HG02884 (cell line): ENCODE measurements at regions not wholly inside any gene's neighbourhood (a gene's known extent, or its start where the extent isn't known, plus 50 kb on each side); places are given as distances from the start of the nearest gene placed in this dataset.

Source experiments
- ATAC-seq: cut with Tn5 transposase; IDR thresholded peaks from one replicate; pipeline ENCODE4 v1.9.1; 2021; ENCODE audit warnings: mild to moderate bottlenecking, moderate library complexity; ENCODE audit not compliant: unreplicated experiment

- ATAC-seq = no peak
Observed at GRCh38 chr2:198448789-198449188, 644.4 kb downstream of the PLCL1 start.

- ATAC-seq = no peak
Observed at GRCh38 chr2:198444800-198445287, 640.5 kb downstream of the PLCL1 start.

- ATAC-seq = no peak
Observed at GRCh38 chr2:198441901-198442300, 637.5 kb downstream of the PLCL1 start.

GRCh38 chr2:198441246-198441645 is 636.9 kb downstream of the PLCL1 start:
- ATAC-seq = no peak

GRCh38 chr2:198440833-198441232 is 636.4 kb downstream of the PLCL1 start:
- ATAC-seq = no peak

GRCh38 chr2:198438331-198438730 is 633.9 kb downstream of the PLCL1 start:
- no peak for ATAC-seq

GRCh38 chr2:198424112-198424511 is 619.7 kb downstream of the PLCL1 start:
- no peak for ATAC-seq

GRCh38 chr2:198417836-198418235 is 613.4 kb downstream of the PLCL1 start:
- no peak for ATAC-seq

GRCh38 chr2:198414976-198415375 is 610.6 kb downstream of the PLCL1 start:
- ATAC-seq = no peak

GRCh38 chr2:198411936-198412335 is 607.5 kb downstream of the PLCL1 start:
- no peak for ATAC-seq

GRCh38 chr2:198408171-198408570 is 603.8 kb downstream of the PLCL1 start:
- ATAC-seq = no peak

- no peak for ATAC-seq
Observed at GRCh38 chr2:198405311-198405710, 600.9 kb downstream of the PLCL1 start.

GRCh38 chr2:198401644-198402043 is 597.3 kb downstream of the PLCL1 start:
- no peak for ATAC-seq

- ATAC-seq = no peak
Observed at GRCh38 chr2:198400999-198401398, 596.6 kb downstream of the PLCL1 start.

- no peak for ATAC-seq
Observed at GRCh38 chr2:198394208-198394607, 589.8 kb downstream of the PLCL1 start.

- no peak for ATAC-seq
Observed at GRCh38 chr2:198390670-198391069, 586.3 kb downstream of the PLCL1 start.

- no peak for ATAC-seq
Observed at GRCh38 chr2:198387677-198388076, 583.3 kb downstream of the PLCL1 start.

GRCh38 chr2:198385856-198386255 is 581.5 kb downstream of the PLCL1 start:
- no peak for ATAC-seq

GRCh38 chr2:198385326-198385725 is 580.9 kb downstream of the PLCL1 start:
- ATAC-seq = no peak

GRCh38 chr2:198383392-198383791 is 579.0 kb downstream of the PLCL1 start:
- peak; percentile 49 for ATAC-seq

- ATAC-seq = no peak
Observed at GRCh38 chr2:198382811-198383210, 578.4 kb downstream of the PLCL1 start.

GRCh38 chr2:198376677-198377076 is 572.3 kb downstream of the PLCL1 start:
- ATAC-seq = no peak

- no peak for ATAC-seq
Observed at GRCh38 chr2:198375083-198375410, 570.7 kb downstream of the PLCL1 start.
